ENCODE measurements at regions not wholly inside any gene's neighbourhood (a gene's known extent, or its start where the extent isn't known, plus 50 kb on each side); places are given as distances from the start of the nearest gene placed in this dataset.

DNA sequence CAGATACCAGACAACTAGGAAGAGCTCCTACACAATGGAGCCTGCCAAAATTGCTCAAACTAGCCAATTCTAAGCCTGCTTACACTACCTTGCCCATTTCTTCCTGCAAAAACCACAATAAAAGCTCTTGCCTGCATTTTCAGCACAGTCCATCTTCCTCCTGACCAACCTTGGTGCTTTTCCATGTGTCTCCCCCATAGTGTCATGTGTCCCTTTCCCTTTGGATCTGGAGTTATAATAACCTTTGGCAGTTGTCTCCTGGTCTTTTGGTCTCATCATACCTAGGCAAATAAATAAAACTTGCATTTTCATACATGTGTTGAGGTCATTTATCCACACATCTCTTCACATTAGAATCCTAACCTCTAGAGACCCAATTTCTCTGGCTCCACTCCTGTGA is 203.1 kb upstream of the TRPC4 start:
- TF ChIP-seq, protein P1, sequence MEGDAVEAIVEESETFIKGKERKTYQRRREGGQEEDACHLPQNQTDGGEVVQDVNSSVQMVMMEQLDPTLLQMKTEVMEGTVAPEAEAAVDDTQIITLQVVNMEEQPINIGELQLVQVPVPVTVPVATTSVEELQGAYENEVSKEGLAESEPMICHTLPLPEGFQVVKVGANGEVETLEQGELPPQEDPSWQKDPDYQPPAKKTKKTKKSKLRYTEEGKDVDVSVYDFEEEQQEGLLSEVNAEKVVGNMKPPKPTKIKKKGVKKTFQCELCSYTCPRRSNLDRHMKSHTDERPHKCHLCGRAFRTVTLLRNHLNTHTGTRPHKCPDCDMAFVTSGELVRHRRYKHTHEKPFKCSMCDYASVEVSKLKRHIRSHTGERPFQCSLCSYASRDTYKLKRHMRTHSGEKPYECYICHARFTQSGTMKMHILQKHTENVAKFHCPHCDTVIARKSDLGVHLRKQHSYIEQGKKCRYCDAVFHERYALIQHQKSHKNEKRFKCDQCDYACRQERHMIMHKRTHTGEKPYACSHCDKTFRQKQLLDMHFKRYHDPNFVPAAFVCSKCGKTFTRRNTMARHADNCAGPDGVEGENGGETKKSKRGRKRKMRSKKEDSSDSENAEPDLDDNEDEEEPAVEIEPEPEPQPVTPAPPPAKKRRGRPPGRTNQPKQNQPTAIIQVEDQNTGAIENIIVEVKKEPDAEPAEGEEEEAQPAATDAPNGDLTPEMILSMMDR (IDR thresholded peaks at IDR 0.05): no peak
- no peak for TF ChIP-seq POLR2A (IDR thresholded peaks at IDR 0.05)

Measured in uterus (tissue), 2 donors.